HG02981 (cell line): ENCODE measurements at regions not wholly inside any gene's neighbourhood (a gene's known extent, or its start where the extent isn't known, plus 50 kb on each side); places are given as distances from the start of the nearest gene placed in this dataset.
"Not testable (repeated sequence)": the region's sequence is repeated elsewhere in the genome, so short reads cannot be mapped to it uniquely, and the experiment has no call there.

Source experiments
- ATAC-seq: cut with Tn5 transposase; IDR thresholded peaks from one replicate; pipeline ENCODE4 v1.9.1; 2021; ENCODE audit warnings: mild to moderate bottlenecking, moderate library complexity; ENCODE audit not compliant: unreplicated experiment

DNA sequence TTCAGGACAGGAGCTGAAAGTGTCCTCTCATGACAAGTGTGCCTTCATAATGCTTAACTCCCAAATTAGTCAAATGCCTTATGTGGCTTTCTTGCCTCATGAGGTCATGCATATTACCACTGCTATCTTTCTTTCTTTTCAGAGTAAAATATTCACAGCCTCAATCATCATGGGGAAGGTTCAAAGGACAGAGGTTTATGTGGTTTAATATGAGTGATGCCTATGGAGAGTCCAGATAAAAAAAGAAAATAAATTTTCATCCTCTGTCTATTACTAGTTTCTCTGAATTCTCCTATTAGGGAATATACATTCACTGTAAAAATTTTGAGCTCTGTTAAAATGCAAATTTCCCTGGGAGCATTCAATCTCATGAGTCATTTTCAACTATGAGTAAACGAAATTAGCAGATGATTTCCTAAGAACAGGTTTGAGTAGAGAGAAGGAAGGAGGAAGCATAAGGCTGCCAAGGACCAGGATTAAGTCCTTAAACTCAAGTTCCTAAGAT, 396.9 kb upstream of the ADGRB3 start:
- ATAC-seq: peak; percentile 83

DNA sequence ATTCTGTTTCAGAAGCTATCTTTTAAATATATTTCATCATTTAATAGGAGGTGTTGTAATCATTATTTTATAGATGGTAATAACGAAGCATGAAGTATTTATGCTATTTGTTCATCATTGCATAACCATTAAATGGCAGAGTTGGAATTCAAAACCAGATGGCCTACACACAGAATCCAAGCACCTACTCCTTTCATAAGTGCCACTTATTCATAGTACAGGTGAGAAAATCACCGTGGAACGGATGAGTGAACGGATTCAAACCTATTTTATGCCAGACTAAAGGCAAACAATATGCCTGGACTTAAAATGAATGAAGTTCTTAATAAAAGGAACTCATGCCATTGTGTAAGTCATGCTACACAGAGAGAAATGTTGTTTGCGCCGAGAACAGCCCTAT, 397.9 kb upstream of the ADGRB3 start:
- ATAC-seq: no peak

DNA sequence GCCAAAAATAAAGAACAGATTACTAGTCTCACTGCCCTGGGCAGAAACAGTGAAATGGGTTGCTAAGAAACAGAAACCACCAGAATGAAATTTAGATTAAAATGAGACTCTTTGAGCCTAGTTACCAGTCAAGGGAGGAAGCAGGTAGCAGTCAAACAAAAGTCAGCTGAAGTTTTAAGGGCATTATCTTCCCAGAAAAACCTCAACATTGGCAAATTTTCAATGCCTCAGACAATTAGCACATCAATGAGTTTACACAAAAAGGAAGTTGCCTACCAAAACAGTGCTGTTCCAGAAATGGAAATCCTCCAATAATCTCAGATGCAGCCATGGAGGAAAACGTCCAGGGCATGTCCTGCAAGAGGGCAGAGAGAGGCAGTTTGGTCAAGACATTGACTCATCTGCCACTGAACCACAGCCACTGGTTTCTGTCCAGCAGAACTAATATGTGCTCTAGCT, 399.7 kb upstream of the ADGRB3 start:
- ATAC-seq: peak; percentile 62

DNA sequence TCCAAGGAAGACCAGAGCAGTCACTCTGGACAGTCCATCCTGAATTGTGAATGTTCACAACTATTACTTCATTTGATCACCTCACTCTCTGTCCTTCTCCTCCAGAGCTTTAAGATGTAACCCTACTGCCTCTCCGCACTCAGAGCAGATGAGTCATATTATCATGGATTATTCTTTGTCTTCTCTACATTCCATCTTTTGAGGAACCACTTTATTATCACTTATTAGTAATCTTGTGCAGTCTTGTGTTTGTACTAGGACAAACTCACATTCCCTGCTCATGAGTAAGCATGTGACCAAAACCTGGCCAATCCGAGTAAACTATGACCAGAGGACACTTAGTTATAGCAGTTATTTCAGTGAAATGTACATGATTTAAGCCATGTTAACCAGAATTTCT, 401.5 kb upstream of the ADGRB3 start:
- ATAC-seq: no peak

DNA sequence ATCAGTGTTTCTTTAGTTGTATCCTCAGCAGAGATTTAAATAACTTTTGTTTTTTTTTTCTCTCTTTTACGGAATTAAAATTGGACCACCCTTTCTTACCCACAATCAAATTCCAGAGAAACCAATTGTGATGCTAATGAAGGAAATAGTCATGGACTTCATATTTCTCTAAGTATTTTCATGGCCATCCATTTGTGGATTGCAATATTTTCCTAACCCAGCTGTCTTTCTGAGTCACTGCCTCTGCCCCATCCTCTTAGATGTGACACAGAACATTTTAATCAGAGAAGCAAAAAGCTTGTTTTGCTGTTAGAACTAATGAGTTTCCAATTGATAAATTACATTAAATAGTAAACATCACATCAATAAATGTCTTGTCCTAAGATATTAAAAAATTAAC, 405.5 kb upstream of the ADGRB3 start:
- ATAC-seq: no peak

DNA sequence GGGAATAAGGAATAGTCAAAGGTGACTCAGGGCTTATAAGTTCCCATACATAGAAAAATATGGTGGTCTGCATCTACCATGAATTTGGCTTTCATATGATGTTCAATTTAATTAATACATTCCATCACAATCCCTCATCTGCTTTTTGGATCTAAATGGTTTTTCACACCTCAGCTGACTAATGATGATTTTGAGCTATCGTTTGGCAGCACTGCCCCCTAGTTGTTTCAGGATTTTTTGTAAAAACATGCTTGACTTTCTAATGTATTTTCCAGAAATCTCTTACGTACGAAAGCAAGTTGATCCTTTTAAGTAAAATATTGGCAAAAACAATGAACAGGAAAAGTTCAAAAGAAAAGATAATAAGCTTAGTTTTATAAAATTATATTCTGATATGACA, 408.6 kb upstream of the ADGRB3 start:
- ATAC-seq: no peak

DNA sequence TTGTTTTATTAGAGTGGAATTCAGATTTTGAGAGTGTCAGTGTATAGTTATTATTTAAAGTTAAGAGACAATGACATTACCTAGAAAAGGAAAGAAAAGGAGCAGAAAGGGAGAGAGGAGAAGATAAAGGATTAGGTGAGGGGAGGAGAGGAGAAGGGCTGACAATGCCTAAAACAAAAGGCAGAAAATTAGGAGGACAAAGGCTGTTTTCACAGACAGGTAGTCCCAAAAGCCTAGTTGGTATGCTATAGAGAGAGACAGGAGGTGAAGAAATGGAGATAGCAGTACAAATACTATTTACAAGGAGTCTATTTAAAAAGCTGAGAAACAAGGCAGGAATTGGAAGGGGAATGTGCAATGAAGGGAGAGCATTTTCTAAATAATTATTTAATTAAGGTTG, 409.4 kb upstream of the ADGRB3 start:
- ATAC-seq: no peak

DNA sequence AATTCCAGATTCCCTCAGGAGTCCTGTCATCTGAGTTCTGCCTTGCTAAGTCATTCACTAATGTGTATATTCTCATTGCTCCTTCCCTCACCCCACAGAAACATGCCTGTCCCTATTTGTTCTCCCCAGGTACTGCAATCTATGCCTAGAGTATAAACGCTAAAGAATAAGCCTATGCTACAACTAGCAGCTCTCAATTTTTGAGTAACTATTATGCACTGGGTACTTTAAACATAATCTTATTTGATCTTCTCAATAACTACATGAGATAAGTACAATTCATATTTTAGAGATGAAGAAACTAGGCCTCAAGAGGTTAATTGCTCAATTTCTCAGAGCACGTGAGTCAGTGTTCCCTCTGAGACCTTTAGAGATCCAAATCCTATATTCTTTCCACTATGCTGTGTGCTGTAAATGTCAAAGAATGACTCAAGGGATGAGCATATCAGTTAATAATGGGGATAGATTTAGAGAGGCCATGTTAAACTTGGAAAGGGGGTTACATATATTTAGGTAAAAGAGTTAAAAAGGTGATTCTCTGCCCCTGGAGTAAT, 423.8 kb upstream of the ADGRB3 start:
- ATAC-seq: no peak

DNA sequence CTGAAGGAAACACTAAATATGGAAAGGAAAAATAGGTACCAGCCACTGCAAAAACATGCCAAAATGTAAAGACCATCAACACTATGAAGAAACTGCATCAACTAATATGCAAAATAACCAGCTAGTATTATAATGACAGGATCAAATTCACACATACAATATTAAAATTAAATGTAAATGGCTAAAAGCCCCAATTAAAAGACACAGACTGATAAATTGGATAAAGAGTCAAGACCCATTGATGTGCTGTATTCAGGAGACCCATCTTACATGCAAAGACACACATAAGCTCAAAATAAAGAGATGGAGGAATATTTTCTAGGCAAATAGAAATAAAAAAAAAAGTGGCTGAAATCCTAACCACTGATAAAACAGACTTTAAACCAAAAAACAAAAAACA, 427.5 kb upstream of the ADGRB3 start:
- ATAC-seq: not testable (repeated sequence)

DNA sequence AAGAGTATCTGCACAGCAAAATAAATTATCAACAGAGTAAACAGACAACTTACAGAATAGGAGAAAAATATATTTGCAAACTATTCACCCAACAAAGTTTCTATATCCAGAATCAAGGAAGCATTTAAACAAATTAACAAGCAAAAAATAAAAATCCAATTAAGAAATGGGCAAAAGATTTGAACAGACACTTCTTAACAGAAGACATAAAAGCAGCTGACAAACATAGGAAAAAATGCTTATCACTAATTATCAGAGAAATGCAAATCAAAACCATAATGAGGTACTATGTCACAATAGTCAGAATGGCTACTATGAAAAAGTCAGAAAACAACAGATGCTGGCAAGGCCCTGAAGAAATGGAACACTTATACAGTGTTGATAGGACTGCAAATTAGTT, 434.2 kb upstream of the ADGRB3 start:
- no peak for ATAC-seq

DNA sequence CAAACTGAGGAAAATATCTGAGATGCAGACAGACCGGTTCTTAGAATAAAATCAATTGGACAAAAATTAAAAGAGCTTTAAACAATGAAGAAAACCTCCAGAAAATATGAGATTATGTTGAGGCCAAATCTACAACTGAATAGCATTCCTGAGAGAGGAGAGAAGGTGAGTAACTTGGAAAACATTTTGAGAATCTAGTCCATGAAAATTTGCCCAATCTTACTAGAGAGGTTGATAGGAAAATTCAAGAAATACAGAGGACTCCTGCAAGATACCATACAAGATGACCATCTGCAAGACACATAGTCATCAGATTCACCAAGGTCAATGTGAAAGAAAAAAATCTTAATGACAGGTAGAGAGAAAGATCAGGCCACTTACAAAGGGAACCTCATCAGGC, 437.7 kb upstream of the ADGRB3 start:
- no peak for ATAC-seq

DNA sequence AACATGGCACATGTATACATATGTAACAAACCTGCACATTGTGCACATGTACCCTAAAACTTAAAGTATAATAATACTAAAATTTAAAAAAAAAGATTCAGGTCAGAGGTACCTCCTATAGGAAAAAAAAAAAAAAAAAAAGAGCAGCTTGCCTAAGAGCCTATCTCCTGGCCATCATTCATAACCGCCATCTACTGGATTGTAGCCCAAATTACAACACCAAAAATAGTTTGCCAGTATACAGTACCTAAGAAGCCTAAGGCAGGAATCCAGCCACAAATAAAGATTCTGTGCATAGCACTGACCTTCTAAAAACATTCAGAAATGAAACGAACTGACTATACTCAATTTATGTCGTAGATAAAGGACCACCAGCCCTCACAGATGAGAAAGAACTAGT, 438.4 kb upstream of the ADGRB3 start:
- peak; percentile 59 for ATAC-seq

DNA sequence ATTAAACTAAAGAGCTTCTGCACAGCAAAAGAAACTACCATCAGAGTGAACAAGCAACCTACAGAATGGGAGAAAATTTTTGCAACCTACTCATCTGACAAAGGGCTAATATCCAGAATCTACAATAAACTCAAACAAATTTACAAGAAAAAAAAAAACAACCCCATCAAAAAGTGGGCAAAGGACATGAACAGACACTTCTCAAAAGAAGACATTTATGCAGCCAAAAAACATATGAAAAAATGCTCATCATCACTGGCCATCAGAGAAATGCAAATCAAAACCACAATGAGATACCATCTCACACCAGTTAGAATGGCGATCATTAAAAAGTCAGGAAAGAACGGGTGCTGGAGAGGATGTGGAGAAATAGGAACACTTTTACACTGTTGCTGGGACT, 439.3 kb upstream of the ADGRB3 start:
- not testable (repeated sequence) for ATAC-seq

DNA sequence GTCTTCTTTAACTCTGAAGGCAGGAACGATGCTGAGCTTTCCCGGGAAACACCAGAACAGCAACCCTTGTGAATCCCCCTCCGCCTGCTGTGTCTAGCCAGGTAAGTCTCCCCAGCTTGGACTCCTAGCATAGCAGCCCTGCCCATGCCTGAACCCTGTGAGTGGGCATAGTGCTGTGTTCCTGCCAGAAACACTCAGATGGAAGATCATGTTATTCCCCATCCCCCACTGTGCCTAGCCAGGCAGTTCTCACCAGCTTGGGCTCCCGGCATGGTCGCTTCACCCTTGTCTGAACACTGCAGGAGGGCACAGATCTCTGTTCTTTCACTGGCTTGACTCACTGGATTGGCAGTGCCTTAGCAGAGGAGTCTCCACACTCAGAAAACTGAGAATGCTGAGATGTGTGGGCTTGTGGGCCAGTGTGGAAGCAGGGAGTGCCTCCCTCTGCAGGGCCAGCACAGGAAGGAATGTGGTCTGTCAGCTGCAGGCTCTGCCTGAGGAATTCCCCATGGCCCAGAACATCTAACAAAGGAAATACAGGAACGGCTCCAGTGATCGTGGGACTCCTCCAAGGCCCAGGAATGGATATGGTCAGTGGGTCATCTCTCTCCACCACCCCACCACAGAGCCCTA, 440.1 kb upstream of the ADGRB3 start:
- ATAC-seq: no peak

DNA sequence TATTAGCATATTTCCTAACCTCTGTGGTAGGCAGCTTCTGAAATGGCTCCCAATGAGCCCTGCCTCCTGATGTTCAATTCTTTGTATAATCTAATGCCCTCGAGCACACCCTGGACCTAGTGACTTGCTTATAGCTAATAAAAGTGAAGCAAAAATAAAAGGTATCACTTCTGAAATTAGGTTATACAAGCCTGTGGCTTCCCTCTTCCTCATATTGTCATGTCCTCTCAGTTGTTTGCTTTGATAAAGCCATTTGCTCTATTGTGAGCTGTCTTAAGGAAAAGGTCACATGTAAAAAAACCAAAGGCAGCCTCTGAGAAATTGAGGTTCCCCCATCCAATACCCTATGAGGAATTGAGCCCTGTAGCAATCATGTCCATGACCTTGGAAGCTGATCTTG, 442.1 kb upstream of the ADGRB3 start:
- ATAC-seq: no peak

DNA sequence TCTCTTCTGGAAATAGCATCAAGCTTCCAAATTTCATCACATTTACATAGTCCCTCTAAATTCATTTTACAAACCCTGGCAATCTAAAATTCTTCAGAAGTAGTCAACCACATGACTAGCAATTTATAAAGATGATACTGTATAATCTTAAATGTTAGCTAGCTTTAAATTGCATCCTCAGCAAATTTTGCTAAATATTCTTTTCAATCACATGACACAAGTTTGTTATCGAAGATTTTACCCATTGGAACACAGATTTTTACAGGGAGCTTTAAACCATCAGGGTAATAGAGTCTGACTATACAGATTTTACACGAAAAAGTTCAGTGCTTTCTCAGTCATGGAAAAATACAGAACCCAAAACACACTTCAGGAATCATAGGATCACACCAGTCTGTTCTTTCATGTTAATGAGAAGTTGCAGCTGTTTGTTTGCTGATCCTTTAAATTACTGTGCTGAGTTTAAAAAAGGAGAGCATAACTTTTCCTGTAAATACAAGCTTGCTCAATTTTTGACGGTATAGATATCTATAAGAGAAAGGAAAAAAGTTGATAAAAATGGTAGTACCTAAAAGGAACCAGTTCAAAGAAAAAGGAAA, 445.8 kb upstream of the ADGRB3 start:
- ATAC-seq: no peak

DNA sequence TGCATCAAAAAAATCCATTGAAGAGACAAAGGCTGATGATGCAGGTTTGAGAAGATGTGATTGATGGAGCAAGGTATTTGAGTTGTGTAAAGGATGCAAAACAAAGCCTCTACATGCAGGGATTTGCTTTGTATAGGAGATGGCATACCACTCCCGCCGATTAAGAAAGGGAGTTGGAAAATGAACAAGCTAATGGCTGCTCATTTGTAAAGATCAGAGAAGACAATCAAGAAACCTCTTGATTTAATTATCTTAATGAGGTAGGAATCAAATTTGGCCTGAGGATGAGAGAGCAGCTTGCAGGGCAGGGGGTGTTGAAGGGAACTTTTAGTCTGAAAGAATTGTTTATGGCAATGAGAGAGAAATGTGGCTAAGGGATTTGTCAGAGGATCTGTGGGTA, 448.2 kb upstream of the ADGRB3 start:
- ATAC-seq: no peak

DNA sequence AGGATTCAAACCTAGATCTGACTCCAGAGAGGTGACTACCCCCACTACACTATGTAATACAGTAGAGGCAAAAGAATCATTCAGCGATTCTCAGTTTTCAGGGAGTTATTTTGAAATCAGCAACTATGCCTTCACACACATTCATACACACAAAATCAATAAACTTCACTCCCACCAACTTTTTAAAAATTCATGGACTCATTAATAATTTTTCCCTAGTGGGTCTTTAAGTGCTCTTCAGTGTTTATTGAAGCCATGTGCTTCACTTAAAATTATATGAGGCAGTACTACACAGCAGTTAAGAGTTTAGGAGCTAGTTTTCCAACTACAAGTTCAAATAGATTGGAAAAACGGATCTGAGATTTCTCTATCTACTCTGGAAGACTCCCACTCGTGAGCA, 452.7 kb upstream of the ADGRB3 start:
- ATAC-seq: no peak

DNA sequence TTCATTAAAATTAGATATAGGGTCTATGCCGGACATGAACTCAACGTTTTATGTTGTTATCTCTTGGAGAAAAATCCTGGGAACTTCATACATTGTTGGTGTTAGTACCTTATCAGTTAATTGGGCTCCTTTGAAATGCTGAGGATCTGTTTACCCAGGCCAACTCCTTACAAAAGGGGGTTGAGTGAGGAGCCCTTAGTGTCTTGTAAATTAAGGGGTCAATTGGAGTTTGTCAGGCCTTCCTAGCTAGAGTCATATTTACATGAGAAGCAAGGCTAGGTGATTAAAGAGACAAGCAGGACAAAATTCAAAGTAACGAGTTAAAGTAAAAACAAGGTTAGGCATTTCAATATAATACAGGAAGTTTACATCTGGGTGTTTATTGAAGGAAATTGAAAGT, 454.1 kb upstream of the ADGRB3 start:
- ATAC-seq: not testable (repeated sequence)

DNA sequence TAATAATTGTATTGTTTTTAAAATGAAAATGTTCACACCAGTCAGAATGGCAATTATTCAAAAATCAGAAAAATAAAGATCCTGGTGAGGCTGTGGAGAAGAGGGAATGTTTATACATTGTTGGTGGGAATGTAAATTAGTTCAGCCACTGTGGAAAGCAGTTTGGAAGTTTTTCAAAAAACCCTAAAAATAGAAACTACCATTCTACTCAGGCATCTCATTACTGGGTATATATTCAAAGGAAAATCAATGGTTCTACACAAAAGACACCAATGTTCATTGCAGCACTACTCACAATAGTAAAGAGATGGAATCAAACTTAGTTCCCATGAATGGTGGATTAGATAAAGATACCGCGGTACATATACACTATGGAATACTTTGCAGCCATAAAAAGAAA, 461.5 kb upstream of the ADGRB3 start:
- no peak for ATAC-seq

DNA sequence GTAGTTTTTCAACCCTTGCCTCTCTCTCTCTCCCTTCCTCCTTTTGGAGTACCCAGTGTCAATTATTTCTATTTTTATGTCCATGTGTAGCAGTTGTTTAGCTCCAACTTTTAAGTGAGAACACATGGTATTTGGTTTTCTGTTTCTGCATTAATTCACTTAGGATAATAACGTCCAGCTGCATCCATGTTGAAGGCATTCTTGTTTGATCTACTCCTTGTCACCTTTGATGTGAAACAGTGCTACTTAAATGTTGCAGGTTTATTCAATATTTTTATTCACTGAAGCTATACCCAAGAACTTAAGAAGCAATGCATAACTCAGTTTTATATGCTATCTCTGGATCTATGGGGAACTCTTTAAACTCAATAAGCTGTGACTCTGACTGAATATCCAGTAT, 465.2 kb upstream of the ADGRB3 start:
- ATAC-seq: no peak

DNA sequence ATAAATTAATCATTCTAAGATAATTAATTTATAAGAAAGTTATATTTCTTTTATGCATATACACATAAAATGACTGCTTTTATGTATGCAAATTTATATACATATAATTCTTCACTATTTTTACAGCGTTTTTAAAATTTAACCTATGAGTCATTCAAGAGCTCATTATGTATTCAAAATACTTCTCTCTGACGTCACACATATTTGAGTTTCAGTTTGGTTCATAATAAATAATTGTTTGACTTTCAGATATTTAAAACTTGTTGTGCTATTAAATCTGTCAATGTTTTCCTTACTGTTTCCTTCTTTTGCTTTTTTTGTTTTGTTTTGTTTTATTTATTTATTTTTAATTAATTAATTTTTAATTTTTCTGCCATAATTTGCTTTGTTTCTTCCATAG, 467.5 kb upstream of the ADGRB3 start:
- ATAC-seq: no peak

DNA sequence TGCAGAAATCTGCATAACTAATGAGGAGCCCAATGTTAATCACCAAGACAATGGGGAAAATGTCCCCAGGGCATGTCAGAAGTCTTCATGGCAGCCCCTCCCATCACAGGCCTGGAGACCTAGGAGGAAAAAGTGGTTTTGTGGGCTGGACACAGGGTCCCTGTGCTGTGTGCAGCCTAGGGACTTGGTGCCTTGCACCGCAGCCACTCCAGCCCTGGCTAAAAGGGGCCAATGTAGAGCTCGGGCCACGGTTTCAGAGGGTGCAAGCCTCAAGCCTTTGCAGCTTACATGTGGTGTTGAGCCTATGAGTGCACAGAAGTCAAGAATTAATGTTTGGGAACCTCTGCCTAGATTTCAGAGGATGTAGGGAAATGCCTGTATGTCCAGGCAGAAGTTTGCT, 474.3 kb upstream of the ADGRB3 start:
- ATAC-seq: not testable (repeated sequence)
